Superior temporal gyrus (tissue), 1 donor: ENCODE measurements at regions not wholly inside any gene's neighbourhood (a gene's known extent, or its start where the extent isn't known, plus 50 kb on each side); places are given as distances from the start of the nearest gene placed in this dataset.
"Not testable (repeated sequence)": the region's sequence is repeated elsewhere in the genome, so short reads cannot be mapped to it uniquely, and the experiment has no call there.

Experiments used
- DNase-seq: peaks from one replicate; pipeline ENCODE4 v3.0.0-alpha.2; 2016; ENCODE audit errors: extremely low spot score

DNA sequence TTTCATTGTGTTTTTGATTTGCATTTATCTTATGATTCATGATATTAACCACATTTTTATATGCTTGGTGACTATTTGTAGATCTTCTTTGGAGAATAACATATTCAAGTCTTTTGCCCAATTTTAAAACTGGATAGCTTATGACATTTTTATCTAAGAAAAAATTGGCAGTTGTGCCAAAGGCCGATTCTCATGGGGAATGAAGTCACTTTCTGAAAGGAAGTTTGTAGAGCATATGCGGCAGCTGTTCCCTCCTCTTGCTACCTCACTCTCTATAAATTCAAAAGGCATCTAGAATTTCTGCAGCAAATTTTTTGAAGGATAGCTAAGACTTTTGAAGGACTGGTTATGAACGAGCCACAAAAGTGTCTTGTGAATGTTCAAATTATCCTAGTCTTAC is 2353.5 kb downstream of the ARAP2 start:
- DNase-seq = no peak

DNA sequence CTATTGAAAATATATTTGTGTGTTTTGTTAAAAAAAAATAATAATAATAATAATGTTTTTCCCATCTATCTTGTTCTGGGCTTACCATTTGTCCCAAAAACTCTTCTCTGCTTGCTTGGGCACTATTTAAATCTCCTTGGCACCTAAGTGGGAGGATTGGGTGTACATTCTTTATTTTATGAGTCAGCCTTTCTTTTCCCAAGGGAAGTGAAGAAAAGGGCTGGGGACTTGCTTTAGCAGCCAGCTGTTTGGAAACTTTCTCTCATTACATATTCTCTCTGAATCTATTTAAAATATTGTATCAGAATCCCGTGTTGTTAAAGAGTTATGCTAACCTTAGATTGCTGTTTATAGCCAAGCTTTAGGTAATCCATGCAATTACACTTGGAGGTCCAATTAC is 2332.4 kb downstream of the ARAP2 start:
- DNase-seq = no peak

DNA sequence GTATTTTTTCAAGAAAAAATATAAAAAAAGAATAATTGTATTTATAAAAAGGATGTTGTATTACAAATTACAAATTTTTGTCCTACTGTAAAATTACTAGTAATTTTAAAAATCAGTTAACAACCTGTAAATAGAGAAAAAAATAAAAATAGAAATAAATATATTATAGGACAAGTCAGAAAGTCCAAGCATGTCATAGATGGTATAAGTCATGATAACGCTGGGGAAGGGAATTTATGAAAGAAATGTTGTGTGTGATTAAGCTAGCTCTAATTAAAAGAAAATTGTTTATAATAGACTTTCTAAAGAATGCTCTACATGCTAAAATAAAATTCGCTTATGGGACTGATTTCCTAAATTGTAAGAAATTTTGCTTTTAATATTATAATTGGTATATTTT is 2329.9 kb downstream of the ARAP2 start:
- no peak for DNase-seq

DNA sequence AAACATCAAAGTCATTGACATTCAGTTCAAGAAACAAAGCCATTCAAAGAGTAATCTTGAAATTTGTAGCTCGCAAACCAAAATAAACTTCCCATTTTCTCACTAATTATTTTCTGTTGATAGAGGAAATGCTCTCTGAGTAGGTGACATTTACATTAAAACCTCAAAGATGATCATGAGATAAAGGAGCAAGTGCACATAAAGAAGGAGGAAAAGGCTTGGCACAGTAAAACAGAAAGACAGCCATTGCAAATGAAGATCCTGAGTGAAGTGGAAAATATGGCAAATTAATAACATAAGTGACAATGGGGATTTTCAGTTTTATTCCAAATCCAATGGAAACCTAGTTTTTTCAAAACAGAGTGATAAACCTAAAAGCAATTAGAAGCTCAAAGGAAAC is 2320.8 kb downstream of the ARAP2 start:
- no peak for DNase-seq

DNA sequence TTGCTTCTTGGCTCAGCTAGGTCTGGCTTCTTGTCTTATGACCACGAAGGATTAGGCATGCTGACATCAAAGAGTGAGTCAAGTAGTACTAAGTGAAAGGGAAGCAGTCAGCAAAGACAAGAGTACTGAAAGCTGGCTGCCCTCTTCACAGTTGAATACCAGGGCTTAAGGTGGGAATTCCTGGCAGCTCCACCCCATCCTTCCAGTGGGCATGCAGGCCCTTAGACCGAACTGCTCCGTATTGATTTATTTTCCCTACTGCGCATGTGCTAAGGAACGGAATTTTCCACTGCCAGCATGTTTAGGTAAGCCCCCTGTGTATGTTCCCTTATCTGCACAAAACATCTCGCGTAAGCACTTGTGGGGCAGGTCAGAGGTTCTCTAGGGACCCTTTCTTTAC is 2320.1 kb downstream of the ARAP2 start:
- no peak for DNase-seq

DNA sequence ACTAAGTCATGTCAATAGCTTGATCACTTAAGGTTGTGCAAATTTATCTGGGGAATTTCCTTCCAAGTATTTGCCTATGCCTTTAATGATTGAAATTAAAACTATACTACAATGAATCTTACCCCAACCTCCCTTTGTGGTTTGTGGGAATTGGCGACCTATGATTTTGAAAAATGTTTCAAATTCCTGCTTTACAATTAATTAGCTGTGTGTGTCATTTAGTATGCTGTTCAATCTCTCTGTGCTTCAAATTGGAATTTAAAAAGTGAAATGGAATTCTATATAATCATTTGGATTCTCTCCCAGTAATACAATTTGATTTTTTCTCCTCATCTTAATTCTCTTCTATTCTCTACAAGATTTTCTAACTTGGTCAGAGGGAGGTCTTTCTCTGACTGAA is 2319.5 kb downstream of the ARAP2 start:
- DNase-seq = no peak

DNA sequence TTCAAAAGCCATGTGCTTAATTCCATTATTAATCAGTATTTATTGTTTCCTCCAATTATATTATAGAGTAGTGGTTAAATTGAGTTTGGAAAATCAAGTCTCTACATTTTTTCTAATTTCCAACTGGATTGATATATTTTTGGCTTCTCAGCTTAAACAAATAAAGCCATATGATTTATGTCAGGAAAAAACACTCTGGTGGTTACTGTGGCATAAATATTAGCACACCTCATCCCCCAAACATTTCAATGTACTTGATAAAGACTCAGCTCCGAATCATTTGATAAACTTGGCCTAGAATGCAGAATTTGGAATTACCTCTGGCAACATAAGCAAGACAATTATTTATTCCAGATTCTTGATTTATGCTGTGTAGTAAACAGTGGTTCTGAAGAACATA is 2313.8 kb downstream of the ARAP2 start:
- DNase-seq = no peak

DNA sequence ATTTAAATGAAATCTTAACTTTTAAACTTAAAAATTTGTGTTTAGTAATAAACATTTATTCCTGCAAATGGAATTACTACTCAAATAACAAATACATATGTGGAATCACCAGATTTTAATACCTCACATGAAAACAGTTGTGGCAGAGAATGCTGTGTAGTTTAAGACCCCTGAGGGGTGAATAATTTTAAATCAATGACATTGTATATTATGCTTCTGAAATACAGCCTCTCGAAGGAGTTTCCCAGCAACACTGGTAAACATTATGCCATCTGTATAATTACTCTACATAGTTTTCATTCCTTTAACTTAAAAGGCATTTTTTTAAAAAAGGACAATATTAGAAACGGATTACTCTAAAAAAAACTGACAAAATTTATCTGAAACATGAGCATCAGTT is 2313.3 kb downstream of the ARAP2 start:
- DNase-seq = no peak

DNA sequence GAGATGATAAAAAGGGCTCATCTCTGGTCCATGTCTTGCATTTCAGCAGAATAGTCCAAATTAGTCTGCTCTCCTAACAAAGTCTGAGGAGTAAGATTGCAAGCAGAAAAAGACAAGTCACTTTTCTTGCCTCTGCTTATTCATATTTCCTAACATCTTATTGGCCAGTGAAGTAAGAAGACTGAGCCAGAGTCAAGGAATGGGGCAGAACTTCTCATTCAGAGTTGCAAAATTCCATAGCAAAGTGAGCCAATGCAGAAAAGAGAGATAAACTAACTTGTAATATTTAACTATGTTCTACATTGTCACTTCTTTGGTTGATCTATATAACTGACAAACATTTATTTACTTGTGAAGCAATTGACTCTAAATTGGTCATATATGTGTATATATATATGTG is 2304.0 kb downstream of the ARAP2 start:
- no peak for DNase-seq

DNA sequence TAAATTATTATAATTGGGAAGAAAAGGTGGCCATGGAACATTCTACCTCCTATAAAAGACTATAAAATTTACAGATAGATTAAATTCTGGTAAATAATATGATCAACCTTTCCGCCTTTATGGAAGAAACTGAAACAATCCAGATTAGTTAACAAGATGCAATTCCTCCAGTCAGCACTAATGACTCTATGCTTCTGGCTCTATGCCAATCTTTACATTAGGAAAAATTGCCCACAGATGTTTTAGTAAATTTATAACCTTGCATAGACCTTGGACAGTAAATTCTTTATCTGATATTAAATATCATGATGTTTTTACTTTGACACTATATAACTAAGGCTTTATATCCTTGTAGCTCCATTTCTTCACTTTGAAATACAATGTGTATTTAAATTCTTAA is 2302.5 kb downstream of the ARAP2 start:
- DNase-seq = no peak

DNA sequence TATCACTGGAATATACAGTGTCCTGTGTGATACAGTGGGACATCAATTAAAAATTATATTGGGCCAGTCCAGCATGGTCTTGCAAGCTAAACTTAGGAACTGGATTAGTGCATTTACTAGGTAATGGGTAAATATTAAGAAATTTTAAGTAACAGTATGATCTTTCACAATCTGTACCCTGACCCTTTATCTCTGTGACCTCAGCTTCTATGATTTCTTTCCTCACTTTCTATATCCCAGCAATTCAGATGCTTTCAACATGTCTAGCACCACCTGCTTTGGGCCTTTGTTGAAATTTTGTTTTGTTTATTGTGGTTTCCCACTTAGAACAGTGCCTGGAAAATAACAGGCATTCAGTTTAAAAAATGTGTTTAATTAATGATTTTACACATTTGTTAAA is 2295.4 kb downstream of the ARAP2 start:
- DNase-seq = no peak

DNA sequence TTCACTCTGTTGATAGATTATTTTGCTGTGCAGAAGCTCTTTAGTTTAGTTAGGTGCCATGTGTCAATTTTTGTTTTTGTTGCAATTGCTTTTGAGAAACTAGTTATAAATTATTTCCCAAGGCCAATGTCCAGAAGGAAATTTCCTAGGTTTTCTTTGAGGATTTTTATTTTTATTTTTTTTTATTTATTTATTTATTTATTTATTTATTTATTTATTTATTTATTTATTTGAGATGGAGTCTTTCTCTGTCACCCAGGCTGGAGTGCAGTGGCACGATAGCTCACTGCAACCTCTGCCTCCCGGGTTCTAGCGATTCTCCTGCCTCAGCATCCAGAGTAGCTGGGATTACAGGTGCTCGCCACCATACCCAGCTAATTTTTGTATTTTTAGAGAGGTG is 2290.5 kb downstream of the ARAP2 start:
- DNase-seq = not testable (repeated sequence)

DNA sequence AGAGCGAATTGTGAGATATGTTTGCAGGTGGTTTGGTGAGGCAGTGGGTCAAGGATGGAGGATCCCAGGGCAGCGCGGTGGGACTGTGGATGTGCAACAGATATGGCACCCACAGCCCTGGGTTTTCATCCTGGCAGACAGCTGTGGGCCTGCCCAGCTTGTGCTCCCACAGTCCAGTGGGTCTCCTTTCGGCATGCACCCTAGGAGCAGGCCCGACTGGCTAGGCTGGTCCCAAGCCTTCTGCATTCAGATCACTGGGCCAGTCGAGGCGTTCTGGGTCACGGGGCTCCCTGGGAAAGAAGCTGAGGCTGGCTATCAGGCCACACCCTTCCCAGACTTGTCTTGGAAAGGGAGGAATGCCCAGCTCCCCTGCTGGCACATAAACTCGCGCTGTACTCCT is 2289.6 kb downstream of the ARAP2 start:
- DNase-seq = no peak

DNA sequence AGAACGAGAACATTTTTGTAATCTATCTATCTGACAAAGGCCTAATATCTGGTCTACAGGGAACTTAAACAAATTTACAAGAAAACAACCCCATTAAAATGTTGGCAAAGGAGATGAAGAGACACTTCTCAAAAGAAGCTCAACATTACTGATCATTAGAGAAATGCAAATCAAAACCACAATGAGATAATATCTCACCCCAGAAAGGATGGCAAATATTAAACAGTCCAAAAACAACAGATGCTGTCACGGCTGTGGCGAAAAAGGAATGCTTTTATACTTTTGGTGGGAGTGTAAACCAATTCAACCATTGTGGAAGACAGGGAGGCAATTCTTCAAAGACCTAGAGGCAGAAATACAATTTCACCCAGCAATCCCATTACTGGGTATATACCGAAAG is 2284.8 kb downstream of the ARAP2 start:
- DNase-seq = no peak

DNA sequence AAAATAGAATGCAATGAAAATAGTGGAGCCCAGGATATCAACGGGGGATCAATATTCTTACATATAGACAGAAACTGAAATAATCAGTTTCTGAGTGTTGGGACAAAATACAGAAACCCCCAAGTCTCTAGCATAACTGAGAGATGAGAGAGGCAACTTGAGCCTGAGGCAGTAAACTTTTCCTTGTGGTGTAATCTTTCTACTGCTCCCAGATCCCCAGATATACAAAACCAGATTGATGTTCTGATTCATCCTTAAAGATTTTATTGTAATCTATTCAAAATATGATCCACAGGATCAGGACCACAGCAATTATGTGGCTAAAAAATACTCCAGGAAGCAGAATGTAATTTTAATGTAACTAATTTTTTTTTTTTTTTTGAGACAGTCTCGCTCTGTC is 2282.6 kb downstream of the ARAP2 start:
- DNase-seq = no peak

DNA sequence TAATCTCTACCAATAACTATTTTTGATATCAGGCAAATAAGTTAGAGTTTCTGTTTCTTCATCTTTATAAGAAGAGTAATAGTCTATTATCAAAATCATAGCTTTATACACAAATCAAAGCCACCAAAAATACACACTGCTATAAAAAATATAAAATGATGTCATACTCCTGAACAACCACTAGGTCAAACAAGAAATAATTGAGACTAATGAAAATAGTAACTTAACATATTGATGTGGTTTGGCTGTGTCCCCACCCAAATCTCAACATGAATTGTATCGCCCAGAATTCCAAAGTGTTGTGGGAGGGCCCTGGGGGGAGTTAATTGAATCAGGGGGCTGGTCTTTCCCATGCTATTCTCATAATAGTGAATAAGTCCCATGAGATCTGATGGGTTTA is 2277.5 kb downstream of the ARAP2 start:
- no peak for DNase-seq

DNA sequence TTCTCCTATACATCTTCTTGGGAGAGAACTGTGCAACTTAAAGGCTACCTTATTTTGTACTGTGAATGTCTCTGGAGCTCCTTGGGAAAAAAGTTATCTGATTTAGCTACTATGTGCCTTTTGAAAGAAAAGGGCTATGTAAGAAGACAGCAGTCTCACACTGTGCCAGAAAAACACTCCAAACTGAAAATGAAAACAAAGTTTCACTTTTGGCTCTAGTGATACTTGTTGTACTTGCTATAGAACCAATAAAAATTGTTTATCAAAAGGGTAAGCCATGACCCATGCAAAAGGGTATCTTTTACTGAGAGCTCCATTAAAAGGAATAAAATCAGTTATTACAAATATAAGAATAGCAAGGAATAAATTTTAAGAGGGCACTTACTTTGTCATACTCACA is 2270.0 kb downstream of the ARAP2 start:
- DNase-seq = no peak

DNA sequence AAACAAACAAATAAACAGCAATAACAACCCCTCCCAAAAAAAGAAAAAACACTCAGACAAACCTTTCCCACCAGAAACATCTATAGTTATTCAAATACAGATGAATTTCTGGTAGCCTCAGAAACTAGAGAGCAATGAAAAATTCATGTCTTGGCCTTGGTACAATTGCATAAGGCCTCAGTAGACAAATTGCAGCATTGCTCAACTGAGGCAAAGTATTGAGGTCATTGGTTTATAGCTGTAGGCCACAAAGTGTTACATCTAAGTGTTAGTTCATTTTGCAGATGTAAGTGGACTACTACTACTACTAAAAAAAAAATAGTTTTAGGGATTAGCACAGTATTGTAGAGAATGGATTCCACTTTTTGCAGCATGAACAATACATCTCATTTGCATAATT is 2268.3 kb downstream of the ARAP2 start:
- DNase-seq = no peak

DNA sequence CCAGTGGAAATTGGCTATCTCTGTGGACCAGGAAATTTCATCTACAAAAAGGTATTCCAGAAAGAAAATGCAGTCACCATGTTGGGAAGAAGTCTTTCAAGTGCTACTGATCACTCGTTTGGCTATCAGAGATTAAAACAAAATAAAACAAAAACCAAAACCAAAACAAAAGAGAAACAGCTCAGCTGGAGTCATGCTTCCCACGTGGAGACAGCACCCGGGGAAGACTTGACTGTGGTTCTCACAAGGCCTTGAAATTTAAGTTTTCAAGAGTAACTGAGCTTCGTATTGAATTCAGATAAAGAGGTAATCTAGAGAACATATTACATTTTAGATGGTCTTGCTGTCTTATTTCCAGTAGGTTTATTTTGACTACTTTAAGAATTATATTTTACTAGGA is 2264.5 kb downstream of the ARAP2 start:
- not testable (repeated sequence) for DNase-seq

DNA sequence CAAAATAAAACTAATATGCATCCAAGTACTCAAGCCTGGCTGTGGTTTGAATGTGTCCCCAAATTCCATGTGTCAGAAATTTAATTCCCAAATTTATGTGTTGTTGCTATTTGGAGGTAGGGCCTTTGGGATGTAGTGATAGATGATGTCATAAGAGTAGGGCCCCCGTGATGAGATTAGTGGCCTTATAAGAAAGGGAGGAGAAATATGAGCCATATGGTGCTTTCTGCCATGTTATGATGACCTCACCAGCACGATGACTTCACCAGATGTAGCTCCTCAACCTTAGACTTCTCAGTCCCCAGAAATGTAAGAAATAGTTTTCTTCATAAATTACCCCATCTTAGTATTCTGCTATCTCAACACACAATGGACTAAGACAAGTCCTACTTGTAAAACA is 2264.0 kb downstream of the ARAP2 start:
- no peak for DNase-seq

DNA sequence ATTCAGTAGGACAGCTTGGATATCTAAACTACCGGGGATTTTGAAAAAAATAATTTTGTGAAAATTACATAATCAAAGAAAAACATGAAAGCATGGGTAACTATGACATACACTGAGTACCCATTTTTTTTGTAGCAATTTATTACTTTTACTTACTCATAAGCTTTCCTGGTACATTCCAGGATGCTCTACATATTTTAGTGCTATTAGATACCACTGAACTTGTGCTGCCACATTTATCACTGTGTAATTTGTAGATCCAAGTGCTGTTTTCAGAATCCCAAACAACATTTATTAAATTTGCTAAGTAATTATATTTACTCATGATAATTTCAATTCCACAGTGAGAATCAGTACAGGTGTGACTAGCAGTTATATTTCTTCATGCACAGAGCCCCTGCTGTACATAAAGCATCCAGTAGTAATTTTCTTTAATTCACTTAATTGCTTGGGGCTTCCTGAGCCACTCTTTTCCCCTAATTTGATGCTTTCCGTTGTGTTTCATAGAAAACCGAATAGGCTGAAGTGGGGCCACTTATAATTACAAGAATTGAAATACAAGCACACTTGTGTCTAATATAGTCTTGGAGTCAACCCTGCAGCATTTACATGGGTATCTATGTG is 2254.4 kb downstream of the ARAP2 start:
- DNase-seq = no peak

DNA sequence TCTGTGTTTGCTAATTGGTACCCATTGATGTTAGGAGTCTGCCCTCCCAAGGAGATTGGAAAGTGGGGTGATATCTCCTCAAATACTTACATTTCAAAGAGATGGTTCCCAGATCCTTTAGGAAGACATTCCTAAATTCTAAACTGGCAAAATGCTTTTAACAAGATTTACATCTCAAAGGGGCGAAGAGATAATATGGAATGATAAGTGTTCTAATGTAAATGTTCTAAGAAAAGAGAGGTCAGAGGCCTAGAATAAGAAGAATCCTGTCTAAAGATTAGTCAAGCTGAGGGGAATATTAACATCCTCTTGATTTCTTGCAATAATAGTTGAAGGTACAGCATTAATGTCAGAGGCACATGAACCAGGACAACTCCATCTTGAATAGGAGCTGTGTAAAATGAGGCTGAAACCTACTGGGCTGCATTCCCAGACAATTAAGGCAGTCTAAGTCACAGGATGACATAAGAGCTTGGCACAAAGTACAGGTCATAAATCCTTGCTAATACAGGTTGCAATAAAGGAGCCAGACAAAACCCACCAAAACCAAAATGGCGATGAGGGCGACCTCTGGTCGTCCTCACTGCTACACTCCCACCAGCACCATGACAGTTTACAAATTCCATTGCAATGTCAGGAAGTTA is 2248.1 kb downstream of the ARAP2 start:
- no peak for DNase-seq

DNA sequence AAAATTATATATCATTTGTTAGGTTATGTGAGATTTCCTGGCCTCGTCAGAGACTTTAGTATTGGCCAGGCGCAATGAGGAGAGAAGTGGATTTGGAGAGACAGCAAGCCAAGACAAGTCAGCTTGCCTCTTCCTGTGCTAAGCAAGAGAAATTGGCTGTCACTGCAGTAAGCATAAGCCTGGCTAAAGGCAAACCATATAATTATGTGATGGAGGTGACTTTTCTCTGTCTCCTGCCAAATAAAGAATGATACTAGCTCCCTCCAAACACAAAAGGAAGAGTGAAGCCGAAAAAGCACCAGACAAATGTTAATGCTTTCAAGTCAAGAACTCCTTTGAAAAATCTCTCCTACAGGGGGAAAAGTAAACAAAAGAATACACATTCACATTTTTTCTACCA is 2246.0 kb downstream of the ARAP2 start:
- DNase-seq = no peak

DNA sequence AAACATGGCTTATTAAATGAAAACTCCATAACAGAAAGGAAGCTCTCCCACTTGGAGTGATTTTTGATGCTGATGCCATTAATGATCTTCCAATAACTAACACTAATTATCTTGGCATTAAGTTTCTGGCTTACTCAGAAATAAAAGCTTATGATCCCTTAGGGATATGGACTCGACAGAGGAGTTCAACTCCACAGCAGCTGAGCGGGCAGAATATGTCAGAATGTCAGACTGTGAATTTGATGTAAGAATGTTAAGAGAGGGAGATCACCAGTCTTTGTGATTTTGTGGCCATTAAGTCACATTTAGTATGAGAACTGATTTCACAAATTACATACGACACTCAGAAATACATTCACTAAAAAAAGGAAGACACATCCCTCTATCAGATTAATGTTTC is 2244.0 kb downstream of the ARAP2 start:
- DNase-seq = no peak
